Activated naive CD4-positive, alpha-beta T cell treated with anti-CD3 and anti-CD28 coated beads, Interleukin-2, amount 10 ng/mL, durations not matched to agents 7 days and 5 days (primary cell): ENCODE measurements at regions not wholly inside any gene's neighbourhood (a gene's known extent, or its start where the extent isn't known, plus 50 kb on each side); places are given as distances from the start of the nearest gene placed in this dataset.
A peak's percentile ranks its signal among the peaks of the same experiment; 100 is the strongest.
"Not testable (repeated sequence)": the region's sequence is repeated elsewhere in the genome, so short reads cannot be mapped to it uniquely, and the experiment has no call there.

Source experiments
- CTCF ChIA-PET: fragments of 350-600 bp; sonication (Branson Sonifier 250); formaldehyde crosslinking; loops from one replicate; lab custom pipeline; 2021; ENCODE audit warnings: antibody characterized with exemption; lab: Charles Lee
- DNase-seq: peaks from one replicate; pipeline ENCODE4 v3.0.0-alpha.2; 2020
- H3K27ac Mint-ChIP-seq: one replicate; pipeline ENCODE4 v1.8.0; 2021; ENCODE audit warnings: mild to moderate bottlenecking, moderate library complexity, mixed read lengths
- H3K27me3 Mint-ChIP-seq: one replicate; pipeline ENCODE4 v1.8.0; 2021; ENCODE audit warnings: mild to moderate bottlenecking, mixed read lengths
- H3K36me3 Mint-ChIP-seq: one replicate; pipeline ENCODE4 v1.8.0; 2021; ENCODE audit warnings: mixed read lengths
- H3K4me1 Mint-ChIP-seq: one replicate; pipeline ENCODE4 v1.8.0; 2021; ENCODE audit warnings: mixed read lengths
- H3K4me3 Mint-ChIP-seq: one replicate; pipeline ENCODE4 v1.8.0; 2021; ENCODE audit warnings: mild to moderate bottlenecking, moderate library complexity, mixed read lengths
- H3K9me3 Mint-ChIP-seq: one replicate; pipeline ENCODE4 v1.8.0; 2021; ENCODE audit warnings: mixed read lengths

DNA sequence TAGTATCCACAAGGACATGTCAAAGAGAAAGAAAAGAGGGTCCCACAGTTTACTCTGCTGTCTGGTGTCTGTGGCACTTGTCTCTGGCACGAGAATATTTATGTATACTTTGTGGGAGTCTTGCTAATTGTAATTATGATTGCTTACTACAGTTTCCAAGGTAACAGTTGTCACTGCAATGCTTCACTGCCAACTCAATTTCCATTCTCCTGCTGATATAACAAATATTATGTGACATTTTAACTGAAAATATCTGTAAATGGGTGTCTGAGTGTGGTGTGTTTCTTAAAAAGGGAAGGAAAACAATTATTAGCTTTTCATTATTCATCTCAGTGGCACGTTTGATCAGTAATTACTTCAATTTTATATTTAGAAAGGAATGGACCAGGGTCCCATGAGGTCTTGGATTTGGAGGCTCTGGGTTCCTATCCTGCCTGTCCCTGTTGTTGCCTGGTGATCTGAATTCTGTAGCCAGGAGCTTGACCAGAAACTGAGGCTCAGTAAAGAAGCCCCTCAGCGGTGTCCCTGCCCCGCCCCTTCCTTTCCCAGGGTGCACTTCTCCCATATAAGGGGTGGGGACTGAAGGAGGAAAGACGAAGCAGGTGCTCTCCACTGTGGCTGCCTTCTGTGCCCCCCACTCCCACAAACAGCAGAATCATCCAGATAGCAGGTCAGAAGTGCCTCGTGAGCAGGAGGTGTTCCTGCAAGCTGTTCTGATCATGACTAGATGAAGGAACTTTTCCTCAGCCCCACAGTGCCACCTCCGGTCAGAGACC, 137.3 kb upstream of the KIF2A start:
- Mint-ChIP-seq H3K4me3 (no peak overlapping the region), H3K9me3 (no peaks in the 10 kb centered on the region), H3K27ac (no peak overlapping the region), H3K4me1 (no peaks in the 10 kb centered on the region), H3K36me3 (no peaks in the 10 kb centered on the region), H3K27me3 (peaks cover 4% of the 10 kb centered on the region)
- CTCF ChIA-PET: no interaction called here
- DNase-seq: no peak

GRCh38 chr5:62178258-62178657, 127.7 kb upstream of the KIF2A start:
- CTCF ChIA-PET: no interaction called here
- H3K9me3 Mint-ChIP-seq: no peaks in the 10 kb centered on the region

GRCh38 chr5:62182802-62183201, 123.2 kb upstream of the KIF2A start:
- Mint-ChIP-seq H3K27ac (no peak overlapping the region), H3K36me3 (no peaks in the 10 kb centered on the region), H3K4me3 (no peak overlapping the region), H3K27me3 (peaks cover 24% of the 10 kb centered on the region), H3K9me3 (no peaks in the 10 kb centered on the region), H3K4me1 (no peaks in the 10 kb centered on the region)
- no peak for DNase-seq
- CTCF ChIA-PET: no interaction called here

More at GRCh38 chr5:62178258-62178657, 127.7 kb upstream of the KIF2A start:
- no peak overlapping the region for H3K4me3 Mint-ChIP-seq
- H3K27me3 Mint-ChIP-seq: peaks cover 15% of the 10 kb centered on the region
- no peaks in the 10 kb centered on the region for H3K36me3 Mint-ChIP-seq
- H3K27ac Mint-ChIP-seq: no peak overlapping the region
- no peaks in the 10 kb centered on the region for H3K4me1 Mint-ChIP-seq
- no peak for DNase-seq

- Mint-ChIP-seq H3K36me3 (no peaks in the 10 kb centered on the region), H3K4me1 (no peaks in the 10 kb centered on the region), H3K9me3 (no peaks in the 10 kb centered on the region), H3K27ac (no peak overlapping the region), H3K4me3 (no peak overlapping the region), H3K27me3 (peaks cover 20% of the 10 kb centered on the region)
- CTCF ChIA-PET: no interaction called here
- DNase-seq: no peak
Observed at GRCh38 chr5:62183727-62184126, 122.3 kb upstream of the KIF2A start.

DNA sequence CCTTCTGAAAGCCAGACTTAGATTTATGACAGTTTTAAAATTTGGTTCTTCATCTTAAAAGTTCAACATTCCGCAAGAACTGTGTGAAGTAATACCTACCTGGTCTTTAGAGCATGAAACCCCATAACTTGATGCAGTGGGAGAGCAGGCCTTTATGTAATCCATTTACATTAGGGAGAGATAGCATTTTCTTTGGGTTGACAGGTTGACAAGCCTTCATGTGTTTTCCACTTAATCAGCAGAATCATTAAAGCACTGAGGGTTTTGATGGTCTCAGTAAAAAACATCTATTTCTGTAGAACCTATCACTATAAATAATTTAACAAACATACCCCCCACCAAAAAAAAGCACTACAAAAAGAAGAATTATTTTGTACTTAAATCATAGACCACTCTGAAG, 121.6 kb upstream of the KIF2A start:
- CTCF ChIA-PET: no interaction called here
- H3K27ac Mint-ChIP-seq: no peak overlapping the region
- H3K36me3 Mint-ChIP-seq: no peaks in the 10 kb centered on the region
- H3K4me3 Mint-ChIP-seq: no peak overlapping the region
- no peak for DNase-seq
- peaks cover 20% of the 10 kb centered on the region for H3K27me3 Mint-ChIP-seq
- no peaks in the 10 kb centered on the region for H3K9me3 Mint-ChIP-seq
- no peaks in the 10 kb centered on the region for H3K4me1 Mint-ChIP-seq

DNA sequence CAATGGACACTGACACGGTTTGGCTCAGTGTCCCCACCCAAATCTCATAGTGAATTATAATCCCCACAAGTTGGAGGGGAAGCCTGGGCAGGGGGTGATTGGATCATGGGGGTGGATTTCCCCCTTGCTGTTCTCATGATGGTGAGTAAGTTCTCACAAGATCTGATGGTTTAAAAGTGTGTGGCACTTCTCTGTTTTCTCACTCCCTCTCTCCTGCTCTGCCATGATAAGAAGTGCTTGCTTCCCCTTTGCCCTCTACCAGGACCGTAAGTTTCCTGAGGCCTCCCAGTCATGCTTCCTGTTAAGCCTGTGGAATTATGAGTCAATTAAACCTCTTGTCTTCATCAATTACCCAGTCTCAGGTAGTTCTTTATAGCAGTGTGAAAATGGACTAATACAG, 115.8 kb upstream of the KIF2A start:
- Mint-ChIP-seq H3K36me3 (no peaks in the 10 kb centered on the region), H3K4me1 (no peaks in the 10 kb centered on the region), H3K9me3 (peaks cover 3% of the 10 kb centered on the region), H3K27me3 (peaks cover 21% of the 10 kb centered on the region), H3K4me3 (no peak overlapping the region), H3K27ac (no peak overlapping the region)
- CTCF ChIA-PET: no interaction called here
- DNase-seq: no peak

DNA sequence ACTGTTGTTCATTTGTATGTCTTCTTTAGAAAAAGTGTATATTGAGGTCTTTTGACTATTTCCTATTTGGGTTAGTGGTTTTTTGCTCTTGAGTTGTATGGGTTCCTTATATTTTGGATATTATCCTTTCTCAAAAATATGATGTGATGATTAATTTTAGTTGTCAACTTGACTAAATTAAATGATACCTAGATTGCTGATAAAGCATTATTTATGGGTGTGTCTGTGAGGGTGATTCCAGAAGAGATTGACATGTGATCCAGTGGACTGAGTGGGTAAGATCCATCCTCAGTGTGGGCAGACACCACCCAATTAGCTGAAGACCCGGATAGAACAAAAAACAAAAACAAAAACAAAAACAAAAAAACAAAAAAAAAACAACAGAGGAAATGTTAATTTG, 115.1 kb upstream of the KIF2A start:
- no peaks in the 10 kb centered on the region for H3K36me3 Mint-ChIP-seq
- peaks cover 17% of the 10 kb centered on the region for H3K27me3 Mint-ChIP-seq
- CTCF ChIA-PET: no interaction called here
- no peak overlapping the region for H3K27ac Mint-ChIP-seq
- no peak overlapping the region for H3K4me3 Mint-ChIP-seq
- no peak for DNase-seq
- H3K9me3 Mint-ChIP-seq: peaks cover 3% of the 10 kb centered on the region
- H3K4me1 Mint-ChIP-seq: no peaks in the 10 kb centered on the region

- no peaks in the 10 kb centered on the region for H3K36me3 Mint-ChIP-seq
- no peak for DNase-seq
- H3K4me1 Mint-ChIP-seq: no peaks in the 10 kb centered on the region
Observed at GRCh38 chr5:62192958-62193357, 113.0 kb upstream of the KIF2A start.

DNA sequence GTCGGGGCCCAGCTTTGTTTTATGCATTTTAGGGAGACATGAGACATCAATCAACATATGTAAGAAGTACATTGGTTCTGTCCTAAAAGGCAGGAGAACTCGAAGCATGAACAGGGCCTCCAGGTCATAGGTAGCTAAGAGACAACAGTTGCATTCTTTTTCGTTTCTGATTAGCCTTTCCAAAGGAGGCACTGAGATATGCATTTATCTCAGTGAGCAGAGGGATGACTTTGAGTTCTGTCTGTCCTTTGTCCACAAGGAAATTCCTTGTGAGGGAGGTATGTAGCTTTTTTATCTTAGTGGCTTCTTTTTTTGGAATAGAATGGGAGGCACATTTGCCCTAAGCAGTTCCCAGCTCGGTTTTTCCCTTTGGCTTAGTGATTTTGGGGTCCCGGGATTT, 109.5 kb upstream of the KIF2A start:
- H3K27me3 Mint-ChIP-seq, H3K9me3 Mint-ChIP-seq, H3K36me3 Mint-ChIP-seq, H3K4me1 Mint-ChIP-seq, DNase-seq, CTCF ChIA-PET, H3K27ac Mint-ChIP-seq, H3K4me3 Mint-ChIP-seq: not testable (repeated sequence)

More at GRCh38 chr5:62192958-62193357, 113.0 kb upstream of the KIF2A start:
- Mint-ChIP-seq H3K27ac (no peak overlapping the region), H3K9me3 (peaks cover 3% of the 10 kb centered on the region), H3K27me3 (peaks cover 12% of the 10 kb centered on the region), H3K4me3 (no peak overlapping the region)
- CTCF ChIA-PET: no interaction called here

DNA sequence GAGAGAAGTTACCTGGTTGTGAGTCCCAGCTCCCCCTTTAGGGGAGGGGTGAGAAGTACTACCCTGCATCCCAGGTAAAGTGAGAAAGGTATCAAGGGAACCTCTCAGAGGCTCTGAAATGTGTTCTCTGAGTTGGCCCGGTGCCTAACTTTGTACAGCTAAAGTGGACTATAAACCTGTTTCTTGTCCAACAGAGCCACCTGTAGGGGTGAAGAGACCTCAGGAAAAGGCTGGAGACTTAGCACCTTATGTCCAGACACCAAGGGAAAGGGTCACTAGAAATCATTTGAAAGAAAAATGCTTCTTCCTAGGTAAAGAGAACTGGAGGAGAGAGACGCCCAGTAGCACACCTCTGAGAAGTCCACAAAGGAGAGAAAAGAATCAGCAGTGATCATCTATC, 108.3 kb upstream of the KIF2A start:
- CTCF ChIA-PET: interaction anchor here (0.8 kb wide), 1 partner anchor 21 kb away, joined by 3 read pairs; no protein-coding TSS in a partner anchor
- no peak overlapping the region for H3K4me3 Mint-ChIP-seq
- H3K9me3 Mint-ChIP-seq: no peaks in the 10 kb centered on the region
- no peaks in the 10 kb centered on the region for H3K36me3 Mint-ChIP-seq
- no peak for DNase-seq
- no peak overlapping the region for H3K27ac Mint-ChIP-seq
- H3K27me3 Mint-ChIP-seq: peaks cover 8% of the 10 kb centered on the region
- peaks cover 3% of the 10 kb centered on the region for H3K4me1 Mint-ChIP-seq

GRCh38 chr5:62198421-62198820, 107.6 kb upstream of the KIF2A start:
- CTCF ChIA-PET: interaction anchor here (0.8 kb wide), 1 partner anchor 21 kb away, joined by 3 read pairs; no protein-coding TSS in a partner anchor
- Mint-ChIP-seq H3K9me3 (no peaks in the 10 kb centered on the region), H3K4me1 (peaks cover 3% of the 10 kb centered on the region), H3K27ac (peak overlapping the region; percentile 34), H3K4me3 (no peak overlapping the region), H3K27me3 (peaks cover 8% of the 10 kb centered on the region), H3K36me3 (no peaks in the 10 kb centered on the region)
- no peak for DNase-seq

DNA sequence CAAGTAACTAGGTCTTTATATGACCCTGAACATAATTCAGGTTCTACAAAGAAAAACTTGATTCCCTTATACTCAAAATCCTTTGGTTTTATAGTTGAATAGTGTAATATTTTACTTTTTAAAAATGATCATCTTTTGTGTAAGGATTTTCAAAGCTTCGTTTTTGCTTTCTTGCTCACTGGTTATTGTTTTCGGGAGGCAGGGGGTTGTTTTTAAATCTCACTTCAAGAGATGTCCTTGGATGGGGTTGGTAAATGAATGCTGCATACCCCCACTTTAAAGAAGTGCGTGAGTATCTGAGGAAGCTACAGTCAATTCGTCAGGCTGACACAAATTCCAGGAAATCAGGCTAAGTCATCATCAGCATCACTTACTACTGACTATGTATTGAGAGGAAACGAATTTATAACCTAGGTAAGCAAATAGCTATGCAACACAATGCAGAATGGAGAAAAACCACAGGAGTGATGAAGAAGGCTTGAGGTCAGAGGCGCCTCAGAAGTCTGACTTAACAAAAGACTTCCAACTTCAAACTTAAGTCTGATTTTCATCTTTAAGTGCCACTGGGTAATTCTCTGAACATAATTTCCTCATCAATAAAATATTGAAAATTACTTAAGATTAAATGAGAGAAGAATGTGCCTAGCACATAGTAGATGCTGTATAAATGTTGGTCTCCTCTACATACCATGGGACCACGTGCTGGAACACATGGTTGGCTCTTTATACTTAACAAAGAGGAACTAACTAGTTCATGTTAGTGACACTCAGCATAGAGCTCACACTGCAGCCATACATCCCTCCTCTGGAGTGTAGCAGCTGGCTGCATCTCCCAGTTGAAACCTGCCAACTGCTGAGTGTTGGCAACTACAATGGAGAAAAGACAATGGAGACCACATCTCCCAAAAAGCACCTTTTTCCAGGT, 106.0 kb upstream of the KIF2A start:
- CTCF ChIA-PET: no interaction called here
- H3K27ac Mint-ChIP-seq: no peak overlapping the region
- no peak for DNase-seq
- peaks cover 3% of the 10 kb centered on the region for H3K4me1 Mint-ChIP-seq
- H3K27me3 Mint-ChIP-seq: peaks cover 15% of the 10 kb centered on the region
- no peak overlapping the region for H3K4me3 Mint-ChIP-seq
- no peaks in the 10 kb centered on the region for H3K36me3 Mint-ChIP-seq
- H3K9me3 Mint-ChIP-seq: no peaks in the 10 kb centered on the region

DNA sequence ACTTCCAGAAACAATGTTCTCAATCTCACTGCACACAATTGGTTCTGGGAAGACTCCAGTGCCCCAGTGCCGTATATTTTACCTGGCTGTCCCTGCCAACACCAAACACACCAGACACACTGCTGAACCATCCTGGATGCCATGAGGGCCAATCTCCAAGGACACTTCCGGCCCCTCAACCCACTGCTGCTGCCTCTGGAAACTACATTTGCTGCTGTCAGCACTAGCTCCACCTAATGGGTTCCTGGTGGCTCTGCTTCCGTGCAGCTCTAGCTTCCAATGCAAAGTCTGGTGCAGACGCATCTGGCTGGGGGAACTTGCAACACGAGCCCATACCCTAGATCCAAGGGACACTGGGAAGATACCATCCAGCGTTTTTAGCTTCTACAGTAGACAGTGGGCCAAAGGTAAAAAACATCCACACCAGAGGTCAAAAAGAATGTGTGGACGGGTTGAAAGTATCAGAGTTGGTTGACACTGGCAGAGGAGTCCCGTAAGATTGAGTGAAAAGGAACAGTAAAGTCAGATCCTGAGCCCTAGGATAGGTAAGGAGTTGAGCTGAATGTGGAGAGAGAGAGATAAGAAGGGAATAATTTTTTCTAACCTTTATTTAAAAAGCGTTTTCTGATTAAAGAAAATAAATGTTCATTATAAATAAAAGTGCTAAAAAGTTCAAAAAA, 99.7 kb upstream of the KIF2A start:
- Mint-ChIP-seq H3K9me3 (no peaks in the 10 kb centered on the region), H3K36me3 (no peaks in the 10 kb centered on the region), H3K4me1 (no peaks in the 10 kb centered on the region), H3K27ac (no peak overlapping the region), H3K27me3 (peaks cover 40% of the 10 kb centered on the region), H3K4me3 (no peak overlapping the region)
- no peak for DNase-seq
- CTCF ChIA-PET: interaction anchor here (0.6 kb wide), 1 partner anchor 592 kb away, joined by 3 read pairs; no protein-coding TSS in a partner anchor

DNA sequence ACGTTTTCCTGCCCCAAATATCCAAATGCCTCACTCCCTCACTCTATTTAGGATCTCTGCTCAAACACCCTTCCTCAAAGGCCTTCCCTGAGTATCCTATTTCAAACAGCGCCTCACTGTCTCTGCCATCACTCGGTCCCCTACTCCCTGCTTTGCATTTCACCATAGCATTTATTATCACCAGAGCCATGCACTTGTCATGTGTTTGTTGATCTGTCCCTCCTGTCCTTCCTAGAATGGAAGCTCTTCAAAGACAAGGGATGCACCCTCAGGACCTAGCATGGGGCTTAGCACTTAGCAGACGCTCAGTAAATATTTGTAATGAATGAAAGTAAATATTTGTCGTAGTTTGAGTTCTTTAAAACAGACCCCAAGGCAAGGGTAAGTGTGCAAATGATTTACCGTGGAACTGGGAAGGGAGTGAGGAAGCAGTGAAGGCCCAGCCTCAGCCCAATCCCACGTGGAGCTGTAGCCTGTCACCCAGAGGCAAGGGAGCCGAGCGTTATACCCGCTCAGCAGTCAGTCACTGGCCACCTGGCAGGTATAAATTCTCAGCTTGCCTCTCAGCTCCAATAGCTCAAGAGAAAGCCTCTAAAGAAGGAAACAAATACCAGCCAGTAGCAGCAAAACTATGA, 97.7 kb upstream of the KIF2A start:
- Mint-ChIP-seq H3K4me1 (no peaks in the 10 kb centered on the region), H3K27ac (no peak overlapping the region), H3K27me3 (peaks cover 47% of the 10 kb centered on the region), H3K4me3 (no peak overlapping the region), H3K9me3 (no peaks in the 10 kb centered on the region), H3K36me3 (no peaks in the 10 kb centered on the region)
- CTCF ChIA-PET: no interaction called here
- no peak for DNase-seq
